NB4 (cell line): ENCODE measurements at regions not wholly inside any gene's neighbourhood (a gene's known extent, or its start where the extent isn't known, plus 50 kb on each side); places are given as distances from the start of the nearest gene placed in this dataset.

Source experiments
- CTCF ChIP-seq: IDR thresholded peaks from one replicate; pipeline ENCODE4 v1.5.1; 2012; ENCODE audit warnings: low read depth, low read length
- MAX ChIP-seq: IDR thresholded peaks from 2 replicates; pipeline ENCODE4 v1.6.1; 2011; ENCODE audit warnings: low read depth, low read length
- MYC ChIP-seq: IDR thresholded peaks from 2 replicates; pipeline ENCODE4 v1.6.1; 2011; ENCODE audit warnings: low read depth, low read length
- POLR2A ChIP-seq: IDR thresholded peaks from 2 replicates; pipeline ENCODE4 v1.6.1; 2011; ENCODE audit warnings: mild to moderate bottlenecking; ENCODE audit not compliant: insufficient read length; ENCODE audit errors: extremely low read depth

GRCh38 chr10:124175701-124176348 is 82.4 kb upstream of the CHST15 start:
- TF ChIP-seq MAX (no peak), CTCF (no peak), POLR2A (no peak), MYC (no peak)
